Gastroesophageal sphincter (tissue), 3 donors: ENCODE measurements at regions not wholly inside any gene's neighbourhood (a gene's known extent, or its start where the extent isn't known, plus 50 kb on each side); places are given as distances from the start of the nearest gene placed in this dataset.

ENCODE experiments used
- CTCF ChIP-seq, 4 experiments: fragments of 200-600 bp in 2 of 4; fragments of 450-650 bp in 2 of 4; sonication (generic) in 1 of 4; IDR thresholded peaks; one replicate each; pipeline ENCODE4 v1.5.1; 2017 to 2019; ENCODE audit warnings: antibody characterized with exemption in 4 of 4, mild to moderate bottlenecking in 2 of 4, moderate library complexity in 2 of 4
- POLR2A ChIP-seq, 2 donors: fragments of 450-650 bp; IDR thresholded peaks; one replicate each; pipeline ENCODE4 v1.6.1; 2017; ENCODE audit warnings: antibody characterized with exemption in 2 of 2, mild to moderate bottlenecking in 2 of 2, moderate library complexity in 1 of 2
- POLR2AphosphoS5 ChIP-seq: sonication (generic); formaldehyde crosslinking; IDR thresholded peaks from one replicate; pipeline ENCODE4 v1.6.1; 2017; ENCODE audit warnings: antibody characterized with exemption

- no peak for TF ChIP-seq CTCF (IDR thresholded peaks at IDR 0.05)
- TF ChIP-seq POLR2AphosphoS5: no peak
- no peak for TF ChIP-seq POLR2A (IDR thresholded peaks at IDR 0.05)
Observed at GRCh38 chr5:103962023-103962422, 399.4 kb upstream of the NUDT12 start.
